ENCODE measurements at regions not wholly inside any gene's neighbourhood (a gene's known extent, or its start where the extent isn't known, plus 50 kb on each side); places are given as distances from the start of the nearest gene placed in this dataset.
A peak's percentile ranks its signal among the peaks of the same experiment; 100 is the strongest.
"Not testable (repeated sequence)": the region's sequence is repeated elsewhere in the genome, so short reads cannot be mapped to it uniquely, and the experiment has no call there.

DNA sequence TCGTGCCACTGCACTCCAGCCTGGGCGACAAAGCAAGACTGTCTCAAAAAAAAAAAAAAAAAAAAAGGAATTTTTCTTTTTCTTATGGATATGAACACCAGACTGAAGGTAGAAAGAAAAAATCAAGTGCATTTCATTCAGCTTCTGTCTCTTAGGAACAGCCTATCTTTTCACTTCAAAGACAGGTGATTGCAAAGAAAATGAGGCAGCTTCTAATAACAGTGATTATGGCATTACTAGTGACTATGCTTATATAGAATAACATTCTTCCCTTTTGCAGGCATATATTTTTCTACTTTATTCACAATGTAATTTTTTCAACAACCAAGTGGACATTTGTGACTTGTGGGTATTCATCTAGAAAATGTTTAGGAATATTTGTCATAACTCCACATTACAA, 295.5 kb upstream of the ATXN7L3B start:
- Histone ChIP-seq H3K4me3 (ENCODE audit: low read length) (no peak overlapping the region), H3K4me2 (ENCODE audit: low read length) (no peak overlapping the region), H2AFZ (ENCODE audit: low read depth, low read length) (no peak overlapping the region), H3K79me2 (replicated peaks; ENCODE audit: insufficient read depth, low read length) (no peaks in the 10 kb centered on the region), H3K9me3 (ENCODE audit: low read length) (peaks cover 3% of the 10 kb centered on the region), H3K9me2 (ENCODE audit: insufficient read depth, low read length) (no peaks in the 10 kb centered on the region), H3K27me3 (ENCODE audit: insufficient read depth, low read depth, low read length) (no peaks in the 10 kb centered on the region), H3K36me3 (ENCODE audit: insufficient read depth, low read length) (no peaks in the 10 kb centered on the region), H4K20me1 (ENCODE audit: insufficient read depth) (no peaks in the 10 kb centered on the region), H3F3A (ENCODE audit: insufficient read depth, low read length, poor library complexity, severe bottlenecking) (no peaks in the 10 kb centered on the region), H3K27ac (ENCODE audit: low read length) (peak overlapping the region; percentile 20), H3K9ac (ENCODE audit: low read length) (no peak overlapping the region)
- peak; percentile 67 for TF ChIP-seq POLR2AphosphoS5 (IDR thresholded peaks at IDR 0.05)
- TF ChIP-seq MXI1 (conservative IDR thresholded peaks at IDR 0.05; ENCODE audit: poor library complexity, severe bottlenecking): no peak
- peak; percentile 66 for TF ChIP-seq EP300 (conservative IDR thresholded peaks at IDR 0.05; ENCODE audit: poor library complexity, severe bottlenecking)

DNA sequence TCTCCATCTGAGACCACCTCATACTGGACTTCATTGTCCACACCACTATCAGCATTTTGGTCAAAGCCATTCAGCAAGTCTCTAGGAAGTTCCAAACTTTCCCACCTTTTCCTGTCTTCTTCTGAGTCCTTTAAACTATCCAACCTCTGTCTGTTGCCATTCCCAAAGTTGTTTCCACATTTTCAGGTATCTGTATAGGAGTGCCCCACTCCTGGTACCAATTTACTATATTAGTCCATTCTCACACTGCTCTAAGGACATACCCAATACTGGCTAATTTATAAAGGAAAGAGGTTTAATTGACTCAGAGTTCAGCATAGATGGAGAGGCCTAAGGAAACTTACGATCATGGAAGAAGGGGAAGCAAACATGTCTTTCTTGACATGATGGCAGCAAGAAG, 292.2 kb upstream of the ATXN7L3B start:
- H3K9me2 ChIP-seq (ENCODE audit: insufficient read depth, low read length): no peaks in the 10 kb centered on the region
- no peak overlapping the region for H3K9ac ChIP-seq (ENCODE audit: low read length)
- no peaks in the 10 kb centered on the region for H3F3A ChIP-seq (ENCODE audit: insufficient read depth, low read length, poor library complexity, severe bottlenecking)
- H2AFZ ChIP-seq (ENCODE audit: low read depth, low read length): no peak overlapping the region
- H3K36me3 ChIP-seq (ENCODE audit: insufficient read depth, low read length): no peaks in the 10 kb centered on the region
- H3K9me3 ChIP-seq (ENCODE audit: low read length): no peaks in the 10 kb centered on the region
- H3K4me3 ChIP-seq (ENCODE audit: low read length): no peak overlapping the region
- H3K27me3 ChIP-seq (ENCODE audit: insufficient read depth, low read depth, low read length): no peaks in the 10 kb centered on the region
- H4K20me1 ChIP-seq (ENCODE audit: insufficient read depth): no peaks in the 10 kb centered on the region
- H3K4me2 ChIP-seq (ENCODE audit: low read length): no peak overlapping the region
- no peak overlapping the region for H3K27ac ChIP-seq (ENCODE audit: low read length)
- TF ChIP-seq, protein P1, sequence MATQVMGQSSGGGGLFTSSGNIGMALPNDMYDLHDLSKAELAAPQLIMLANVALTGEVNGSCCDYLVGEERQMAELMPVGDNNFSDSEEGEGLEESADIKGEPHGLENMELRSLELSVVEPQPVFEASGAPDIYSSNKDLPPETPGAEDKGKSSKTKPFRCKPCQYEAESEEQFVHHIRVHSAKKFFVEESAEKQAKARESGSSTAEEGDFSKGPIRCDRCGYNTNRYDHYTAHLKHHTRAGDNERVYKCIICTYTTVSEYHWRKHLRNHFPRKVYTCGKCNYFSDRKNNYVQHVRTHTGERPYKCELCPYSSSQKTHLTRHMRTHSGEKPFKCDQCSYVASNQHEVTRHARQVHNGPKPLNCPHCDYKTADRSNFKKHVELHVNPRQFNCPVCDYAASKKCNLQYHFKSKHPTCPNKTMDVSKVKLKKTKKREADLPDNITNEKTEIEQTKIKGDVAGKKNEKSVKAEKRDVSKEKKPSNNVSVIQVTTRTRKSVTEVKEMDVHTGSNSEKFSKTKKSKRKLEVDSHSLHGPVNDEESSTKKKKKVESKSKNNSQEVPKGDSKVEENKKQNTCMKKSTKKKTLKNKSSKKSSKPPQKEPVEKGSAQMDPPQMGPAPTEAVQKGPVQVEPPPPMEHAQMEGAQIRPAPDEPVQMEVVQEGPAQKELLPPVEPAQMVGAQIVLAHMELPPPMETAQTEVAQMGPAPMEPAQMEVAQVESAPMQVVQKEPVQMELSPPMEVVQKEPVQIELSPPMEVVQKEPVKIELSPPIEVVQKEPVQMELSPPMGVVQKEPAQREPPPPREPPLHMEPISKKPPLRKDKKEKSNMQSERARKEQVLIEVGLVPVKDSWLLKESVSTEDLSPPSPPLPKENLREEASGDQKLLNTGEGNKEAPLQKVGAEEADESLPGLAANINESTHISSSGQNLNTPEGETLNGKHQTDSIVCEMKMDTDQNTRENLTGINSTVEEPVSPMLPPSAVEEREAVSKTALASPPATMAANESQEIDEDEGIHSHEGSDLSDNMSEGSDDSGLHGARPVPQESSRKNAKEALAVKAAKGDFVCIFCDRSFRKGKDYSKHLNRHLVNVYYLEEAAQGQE (IDR thresholded peaks at IDR 0.05; ENCODE audit: borderline replicate concordance): no peak
- no peak for TF ChIP-seq MXI1 (conservative IDR thresholded peaks at IDR 0.05; ENCODE audit: poor library complexity, severe bottlenecking)
- no peak for TF ChIP-seq EZH2 (IDR thresholded peaks at IDR 0.05; ENCODE audit: borderline replicate concordance, insufficient read depth, low read length, poor library complexity, severe bottlenecking)
- no peak for TF ChIP-seq TAF1 (IDR thresholded peaks at IDR 0.05; ENCODE audit: low read depth)
- no peaks in the 10 kb centered on the region for H3K79me2 ChIP-seq (replicated peaks; ENCODE audit: insufficient read depth, low read length)

DNA sequence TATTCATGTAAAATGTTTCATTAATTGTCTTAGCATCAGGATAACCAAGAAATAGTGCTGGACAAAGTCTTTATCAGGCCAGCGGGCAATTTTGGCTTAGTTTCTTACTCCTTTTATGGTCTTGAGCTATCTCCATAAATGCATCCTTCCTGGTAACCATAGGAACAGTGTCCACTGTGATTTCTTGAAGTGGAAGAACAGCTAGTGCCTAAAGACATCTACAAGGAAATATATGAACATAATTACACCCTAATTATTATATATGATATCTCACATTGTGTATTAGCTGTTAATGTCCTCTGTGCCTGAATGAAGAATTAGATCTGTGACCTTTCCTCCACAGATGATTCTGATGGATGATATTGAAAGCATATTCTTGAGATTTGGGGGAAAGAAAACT, 286.7 kb upstream of the ATXN7L3B start:
- Histone ChIP-seq H4K20me1 (ENCODE audit: insufficient read depth) (no peaks in the 10 kb centered on the region), H3K36me3 (ENCODE audit: insufficient read depth, low read length) (no peaks in the 10 kb centered on the region), H3K4me2 (ENCODE audit: low read length) (no peak overlapping the region), H3K27ac (ENCODE audit: low read length) (no peak overlapping the region), H2AFZ (ENCODE audit: low read depth, low read length) (no peak overlapping the region), H3K9ac (ENCODE audit: low read length) (no peak overlapping the region), H3K27me3 (ENCODE audit: insufficient read depth, low read depth, low read length) (no peaks in the 10 kb centered on the region), H3K9me2 (ENCODE audit: insufficient read depth, low read length) (no peaks in the 10 kb centered on the region), H3K9me3 (ENCODE audit: low read length) (no peaks in the 10 kb centered on the region), H3F3A (ENCODE audit: insufficient read depth, low read length, poor library complexity, severe bottlenecking) (no peaks in the 10 kb centered on the region), H3K4me3 (ENCODE audit: low read length) (no peak overlapping the region), H3K79me2 (replicated peaks; ENCODE audit: insufficient read depth, low read length) (no peaks in the 10 kb centered on the region)
- TF ChIP-seq EP300 (conservative IDR thresholded peaks at IDR 0.05; ENCODE audit: poor library complexity, severe bottlenecking) (no peak), MXI1 (conservative IDR thresholded peaks at IDR 0.05; ENCODE audit: poor library complexity, severe bottlenecking) (no peak), TAF1 (IDR thresholded peaks at IDR 0.05; ENCODE audit: low read depth) (no peak), POLR2AphosphoS5 (IDR thresholded peaks at IDR 0.05) (no peak), SMC3 (conservative IDR thresholded peaks at IDR 0.05; ENCODE audit: poor library complexity) (no peak), RAD21 (conservative IDR thresholded peaks at IDR 0.05) (no peak), EZH2 (IDR thresholded peaks at IDR 0.05; ENCODE audit: borderline replicate concordance, insufficient read depth, low read length, poor library complexity, severe bottlenecking) (no peak)
- TF ChIP-seq, protein P1 (IDR thresholded peaks at IDR 0.05; ENCODE audit: borderline replicate concordance): no peak
- TF ChIP-seq, protein P2, sequence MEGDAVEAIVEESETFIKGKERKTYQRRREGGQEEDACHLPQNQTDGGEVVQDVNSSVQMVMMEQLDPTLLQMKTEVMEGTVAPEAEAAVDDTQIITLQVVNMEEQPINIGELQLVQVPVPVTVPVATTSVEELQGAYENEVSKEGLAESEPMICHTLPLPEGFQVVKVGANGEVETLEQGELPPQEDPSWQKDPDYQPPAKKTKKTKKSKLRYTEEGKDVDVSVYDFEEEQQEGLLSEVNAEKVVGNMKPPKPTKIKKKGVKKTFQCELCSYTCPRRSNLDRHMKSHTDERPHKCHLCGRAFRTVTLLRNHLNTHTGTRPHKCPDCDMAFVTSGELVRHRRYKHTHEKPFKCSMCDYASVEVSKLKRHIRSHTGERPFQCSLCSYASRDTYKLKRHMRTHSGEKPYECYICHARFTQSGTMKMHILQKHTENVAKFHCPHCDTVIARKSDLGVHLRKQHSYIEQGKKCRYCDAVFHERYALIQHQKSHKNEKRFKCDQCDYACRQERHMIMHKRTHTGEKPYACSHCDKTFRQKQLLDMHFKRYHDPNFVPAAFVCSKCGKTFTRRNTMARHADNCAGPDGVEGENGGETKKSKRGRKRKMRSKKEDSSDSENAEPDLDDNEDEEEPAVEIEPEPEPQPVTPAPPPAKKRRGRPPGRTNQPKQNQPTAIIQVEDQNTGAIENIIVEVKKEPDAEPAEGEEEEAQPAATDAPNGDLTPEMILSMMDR (IDR thresholded peaks at IDR 0.05; ENCODE audit: poor library complexity, severe bottlenecking): no peak

DNA sequence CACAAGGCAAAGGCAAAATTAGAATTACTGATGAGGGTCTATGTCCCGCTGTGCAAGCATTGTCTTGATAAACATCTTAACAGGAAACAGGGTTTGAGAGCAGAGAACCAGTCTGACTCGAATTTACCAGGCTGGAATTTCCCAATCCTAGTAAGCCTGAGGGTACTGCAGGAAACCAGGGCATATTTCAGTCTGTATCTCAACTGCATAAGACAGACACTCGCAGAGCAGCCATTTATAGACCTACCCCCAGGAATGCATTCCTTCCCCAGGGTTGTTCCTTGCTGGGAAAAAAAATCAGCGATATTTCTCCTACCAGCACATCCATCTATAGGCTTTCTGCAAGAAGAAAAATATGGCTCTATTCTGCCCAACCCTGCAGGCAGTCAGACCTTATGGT, 283.8 kb upstream of the ATXN7L3B start:
- H3K9ac ChIP-seq (ENCODE audit: low read length); H3K79me2 ChIP-seq (replicated peaks; ENCODE audit: insufficient read depth, low read length); H3K27ac ChIP-seq (ENCODE audit: low read length); H3F3A ChIP-seq (ENCODE audit: insufficient read depth, low read length, poor library complexity, severe bottlenecking); H3K36me3 ChIP-seq (ENCODE audit: insufficient read depth, low read length); H3K4me3 ChIP-seq (ENCODE audit: low read length); H2AFZ ChIP-seq (ENCODE audit: low read depth, low read length); H3K9me2 ChIP-seq (ENCODE audit: insufficient read depth, low read length); H3K27me3 ChIP-seq (ENCODE audit: insufficient read depth, low read depth, low read length); H4K20me1 ChIP-seq (ENCODE audit: insufficient read depth); H3K9me3 ChIP-seq (ENCODE audit: low read length); H3K4me2 ChIP-seq (ENCODE audit: low read length): not testable (repeated sequence)

Data from neural cell (in vitro differentiated cells).